HepG2 (cell line): ENCODE measurements at regions not wholly inside any gene's neighbourhood (a gene's known extent, or its start where the extent isn't known, plus 50 kb on each side); places are given as distances from the start of the nearest gene placed in this dataset.

Source experiments
- FOSL1 ChIP-seq: sonication (generic); formaldehyde crosslinking; IDR thresholded peaks from 2 replicates; pipeline ENCODE4 v1.9.0; 2021; ENCODE audit warnings: missing genetic modification reagents, borderline replicate concordance
- FOXC1 ChIP-seq: sonication (generic); formaldehyde crosslinking; IDR thresholded peaks from 2 replicates; pipeline ENCODE4 v1.8.0; 2022; ENCODE audit warnings: mild to moderate bottlenecking, missing genetic modification reagents, borderline replicate concordance
- JUND ChIP-seq: sonication (generic); formaldehyde crosslinking; IDR thresholded peaks from 2 replicates; pipeline ENCODE4 v1.8.0; 2022; ENCODE audit warnings: mild to moderate bottlenecking, missing genetic modification reagents
- KDM5A ChIP-seq: fragments of 200-600 bp; sonication (generic); IDR thresholded peaks from 2 replicates; pipeline ENCODE4 v1.7.0; 2018; ENCODE audit warnings: antibody characterized with exemption, mild to moderate bottlenecking, low read length, borderline replicate concordance
- KLF9 ChIP-seq: IDR thresholded peaks from 2 replicates; pipeline ENCODE4 v1.6.1; 2016; ENCODE audit warnings: low read depth
- NFYB ChIP-seq: sonication (generic); formaldehyde crosslinking; IDR thresholded peaks from 2 replicates; pipeline ENCODE4 v1.4.0; 2020; ENCODE audit warnings: missing genetic modification reagents
- POLR2A ChIP-seq, 2 experiments: IDR thresholded peaks; 2 replicates each; pipeline ENCODE4 v1.6.1; 2011; ENCODE audit warnings: low read depth in 2 of 2, low read length in 2 of 2, mild to moderate bottlenecking in 1 of 2, moderate library complexity in 1 of 2; ENCODE audit not compliant: insufficient read depth in 1 of 2
- RXRB ChIP-seq: IDR thresholded peaks from 2 replicates; pipeline ENCODE4 v1.6.1; 2016; ENCODE audit warnings: borderline replicate concordance, missing genetic modification reagents, missing compliant biosample characterization
- SP2 ChIP-seq: sonication (generic); formaldehyde crosslinking; IDR thresholded peaks from 2 replicates; pipeline ENCODE4 v1.5.1; 2020; ENCODE audit warnings: mild to moderate bottlenecking, missing genetic modification reagents
- ZBTB3 ChIP-seq: sonication (generic); formaldehyde crosslinking; IDR thresholded peaks from 2 replicates; pipeline ENCODE4 v1.4.0; 2020; ENCODE audit warnings: low read depth, mild to moderate bottlenecking, moderate library complexity, missing genetic modification reagents, borderline replicate concordance
- ZNF350 ChIP-seq: sonication (generic); formaldehyde crosslinking; IDR thresholded peaks from 2 replicates; pipeline ENCODE4 v1.4.0; 2020; ENCODE audit warnings: mild to moderate bottlenecking, low read depth, missing genetic modification reagents, borderline replicate concordance
- TF ChIP-seq, protein P1 (sequence below): sonication (generic); formaldehyde crosslinking; IDR thresholded peaks from 2 replicates; pipeline ENCODE4 v1.5.0; 2020; ENCODE audit warnings: mild to moderate bottlenecking, missing genetic modification reagents, moderate library complexity
- TF ChIP-seq, protein P2 (sequence below): sonication (generic); formaldehyde crosslinking; IDR thresholded peaks from 2 replicates; pipeline ENCODE4 v1.8.1; 2022; ENCODE audit warnings: low read depth, mild to moderate bottlenecking, missing genetic modification reagents
- TF ChIP-seq, protein P3 (sequence below): sonication (generic); formaldehyde crosslinking; IDR thresholded peaks from 2 replicates; pipeline ENCODE4 v1.5.0; 2020; ENCODE audit warnings: missing genetic modification reagents

DNA sequence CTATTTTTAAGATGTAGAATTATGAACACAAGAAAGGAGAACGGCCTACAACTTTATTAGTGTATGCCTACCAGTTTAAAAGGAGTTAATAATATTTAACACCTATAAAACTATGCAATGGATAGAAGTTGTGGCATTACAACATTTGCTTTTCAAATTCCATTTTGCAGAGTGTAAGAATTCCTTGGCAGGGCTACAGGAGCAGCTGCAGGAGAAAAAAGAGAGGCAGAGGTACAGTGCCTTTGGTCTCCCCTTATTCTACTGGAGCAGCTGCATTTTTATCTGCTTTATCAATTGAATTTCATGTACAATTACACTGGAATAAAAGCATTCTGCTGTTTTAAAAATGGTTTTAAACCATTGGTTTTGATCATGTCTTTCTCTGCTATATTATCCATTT lies 145.7 kb upstream of the KCNH8 start:
- TF ChIP-seq KDM5A (no peak), KLF9 (no peak), POLR2A (IDR thresholded peaks at IDR 0.05; ENCODE audit: insufficient read depth in 1 of 2, low read depth in 2 of 2, low read length in 2 of 2) (no peak), ZBTB3 (CRISPR knock-in tag) (no peak), SP2 (CRISPR knock-in tag) (no peak), FOSL1 (CRISPR knock-in tag) (no peak), ZNF350 (CRISPR knock-in tag) (no peak), JUND (CRISPR knock-in tag) (no peak), FOXC1 (CRISPR knock-in tag) (no peak), RXRB (CRISPR knock-in tag) (no peak), NFYB (CRISPR knock-in tag) (no peak)
- TF ChIP-seq, protein P1, sequence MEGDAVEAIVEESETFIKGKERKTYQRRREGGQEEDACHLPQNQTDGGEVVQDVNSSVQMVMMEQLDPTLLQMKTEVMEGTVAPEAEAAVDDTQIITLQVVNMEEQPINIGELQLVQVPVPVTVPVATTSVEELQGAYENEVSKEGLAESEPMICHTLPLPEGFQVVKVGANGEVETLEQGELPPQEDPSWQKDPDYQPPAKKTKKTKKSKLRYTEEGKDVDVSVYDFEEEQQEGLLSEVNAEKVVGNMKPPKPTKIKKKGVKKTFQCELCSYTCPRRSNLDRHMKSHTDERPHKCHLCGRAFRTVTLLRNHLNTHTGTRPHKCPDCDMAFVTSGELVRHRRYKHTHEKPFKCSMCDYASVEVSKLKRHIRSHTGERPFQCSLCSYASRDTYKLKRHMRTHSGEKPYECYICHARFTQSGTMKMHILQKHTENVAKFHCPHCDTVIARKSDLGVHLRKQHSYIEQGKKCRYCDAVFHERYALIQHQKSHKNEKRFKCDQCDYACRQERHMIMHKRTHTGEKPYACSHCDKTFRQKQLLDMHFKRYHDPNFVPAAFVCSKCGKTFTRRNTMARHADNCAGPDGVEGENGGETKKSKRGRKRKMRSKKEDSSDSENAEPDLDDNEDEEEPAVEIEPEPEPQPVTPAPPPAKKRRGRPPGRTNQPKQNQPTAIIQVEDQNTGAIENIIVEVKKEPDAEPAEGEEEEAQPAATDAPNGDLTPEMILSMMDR (CRISPR knock-in tag), result no peak
- TF ChIP-seq, protein P2, sequence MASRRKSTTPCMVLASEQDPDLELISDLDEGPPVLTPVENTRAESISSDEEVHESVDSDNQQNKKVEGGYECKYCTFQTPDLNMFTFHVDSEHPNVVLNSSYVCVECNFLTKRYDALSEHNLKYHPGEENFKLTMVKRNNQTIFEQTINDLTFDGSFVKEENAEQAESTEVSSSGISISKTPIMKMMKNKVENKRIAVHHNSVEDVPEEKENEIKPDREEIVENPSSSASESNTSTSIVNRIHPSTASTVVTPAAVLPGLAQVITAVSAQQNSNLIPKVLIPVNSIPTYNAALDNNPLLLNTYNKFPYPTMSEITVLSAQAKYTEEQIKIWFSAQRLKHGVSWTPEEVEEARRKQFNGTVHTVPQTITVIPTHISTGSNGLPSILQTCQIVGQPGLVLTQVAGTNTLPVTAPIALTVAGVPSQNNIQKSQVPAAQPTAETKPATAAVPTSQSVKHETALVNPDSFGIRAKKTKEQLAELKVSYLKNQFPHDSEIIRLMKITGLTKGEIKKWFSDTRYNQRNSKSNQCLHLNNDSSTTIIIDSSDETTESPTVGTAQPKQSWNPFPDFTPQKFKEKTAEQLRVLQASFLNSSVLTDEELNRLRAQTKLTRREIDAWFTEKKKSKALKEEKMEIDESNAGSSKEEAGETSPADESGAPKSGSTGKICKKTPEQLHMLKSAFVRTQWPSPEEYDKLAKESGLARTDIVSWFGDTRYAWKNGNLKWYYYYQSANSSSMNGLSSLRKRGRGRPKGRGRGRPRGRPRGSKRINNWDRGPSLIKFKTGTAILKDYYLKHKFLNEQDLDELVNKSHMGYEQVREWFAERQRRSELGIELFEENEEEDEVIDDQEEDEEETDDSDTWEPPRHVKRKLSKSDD (CRISPR knock-in tag), result no peak
- TF ChIP-seq, protein P3, sequence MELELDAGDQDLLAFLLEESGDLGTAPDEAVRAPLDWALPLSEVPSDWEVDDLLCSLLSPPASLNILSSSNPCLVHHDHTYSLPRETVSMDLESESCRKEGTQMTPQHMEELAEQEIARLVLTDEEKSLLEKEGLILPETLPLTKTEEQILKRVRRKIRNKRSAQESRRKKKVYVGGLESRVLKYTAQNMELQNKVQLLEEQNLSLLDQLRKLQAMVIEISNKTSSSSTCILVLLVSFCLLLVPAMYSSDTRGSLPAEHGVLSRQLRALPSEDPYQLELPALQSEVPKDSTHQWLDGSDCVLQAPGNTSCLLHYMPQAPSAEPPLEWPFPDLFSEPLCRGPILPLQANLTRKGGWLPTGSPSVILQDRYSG (CRISPR knock-in tag), result no peak
